HepG2 (cell line): ENCODE measurements at regions not wholly inside any gene's neighbourhood (a gene's known extent, or its start where the extent isn't known, plus 50 kb on each side); places are given as distances from the start of the nearest gene placed in this dataset.
A peak's percentile ranks its signal among the peaks of the same experiment; 100 is the strongest.

Experiments
- ATAC-seq: fragments of 200-7000 bp; cut with Tn5 transposase; 3 replicates; pipeline ENCODE4 v1.9.1; 2020; ENCODE audit warnings: mild to moderate bottlenecking, moderate library complexity
- BruUV-seq: library from RNA; stranded (reverse); fragments of 400-500 nt; replicated peaks from 2 replicates; lab custom pipeline; 2021; lab: Mats Ljungman, UMichigan
- CTCF ChIA-PET: fragments of 300-600 bp; formaldehyde crosslinking; extraction: SDS; loops from one replicate; lab custom pipeline; 2021; ENCODE audit warnings: low total read pairs, inconsistent platforms, low intra/inter-chr PET ratio; lab: Yijun Ruan, JAX
- POLR2A ChIA-PET: fragments of 350-600 bp; sonication (Branson Sonifier 250); formaldehyde crosslinking; loops from one replicate; lab custom pipeline; 2020; ENCODE audit warnings: antibody characterized with exemption, inconsistent platforms; lab: Yijun Ruan, JAX
- DNase-seq: peaks from one replicate; pipeline ENCODE4 v3.0.0-alpha.2; 2015; ENCODE audit warnings: low spot score
- FAIRE-seq: peaks from 3 replicates; lab custom pipeline; 2011; peaks lifted over from hg19 to GRCh38; lab: Jason Lieb, UNC
- H2AFZ ChIP-seq: one replicate; pipeline ENCODE4 v1.6.1; 2011; ENCODE audit warnings: low read length, inconsistent platforms
- H3K27ac ChIP-seq: fragments of 300-600 bp; 3 replicates; pipeline ENCODE4 v1.8.0; 2011; ENCODE audit warnings: mixed run types, mild to moderate bottlenecking, mixed read lengths, low read length, inconsistent platforms; ENCODE audit not compliant: insufficient read depth; ENCODE audit errors: extremely low read length
- H3K27me3 ChIP-seq, 2 experiments: fragments of 200-600 bp in 1 of 2; 2 replicates in 1 of 2; 3 replicates in 1 of 2; pipeline versions ENCODE4 v1.6.0 to v1.8.0; 2011; ENCODE audit warnings: low read length in 2 of 2, mild to moderate bottlenecking in 2 of 2, moderate library complexity in 2 of 2, inconsistent platforms in 1 of 2; ENCODE audit not compliant: insufficient read depth in 2 of 2, control insufficient read depth in 1 of 2
- H3K36me3 ChIP-seq, 2 experiments: fragments of 200-600 bp in 1 of 2; replicated peaks in 1 of 2; 2 replicates in 1 of 2; 3 replicates in 1 of 2; pipeline versions ENCODE4 v1.5.1 to v1.8.0; 2011; ENCODE audit warnings: low read length in 2 of 2, inconsistent platforms in 1 of 2; ENCODE audit not compliant: insufficient read depth in 2 of 2, control insufficient read depth in 1 of 2
- H3K4me1 ChIP-seq: 2 replicates; pipeline ENCODE4 v1.5.1; 2012; ENCODE audit warnings: low read length, inconsistent platforms; ENCODE audit not compliant: insufficient read depth
- H3K4me2 ChIP-seq: 2 replicates; pipeline ENCODE4 v1.6.0; 2011; ENCODE audit warnings: low read depth, low read length, inconsistent platforms
- H3K4me3 ChIP-seq, 3 experiments: fragments of 200-600 bp in 1 of 3; sonication (generic), shearing (Covaris generic) in 1 of 3; replicated peaks in 1 of 3; 2 replicates each; pipeline ENCODE4 v1.5.1; 2011 to 2016; ENCODE audit warnings: low read length in 3 of 3, inconsistent platforms in 2 of 3, low read depth in 2 of 3, mild to moderate bottlenecking in 2 of 3, control low read depth in 1 of 3, mixed read lengths in 1 of 3; ENCODE audit not compliant: insufficient read depth in 1 of 3
- H3K79me2 ChIP-seq: one replicate; pipeline ENCODE4 v1.6.1; 2011; ENCODE audit warnings: low read length, inconsistent platforms; ENCODE audit not compliant: insufficient read depth
- H3K9ac ChIP-seq: 2 replicates; pipeline ENCODE4 v1.6.0; 2011; ENCODE audit warnings: mild to moderate bottlenecking, low read depth, low read length, inconsistent platforms; ENCODE audit not compliant: insufficient read depth
- H3K9me3 ChIP-seq: 2 replicates; pipeline ENCODE4 v1.5.1; 2012; ENCODE audit warnings: mild to moderate bottlenecking, low read length
- H4K20me1 ChIP-seq: 2 replicates; pipeline ENCODE4 v1.6.0; 2011; ENCODE audit warnings: inconsistent platforms, mild to moderate bottlenecking, low read length, moderate library complexity; ENCODE audit not compliant: insufficient read depth
- GTF2F1 ChIP-seq: fragments of 150-350 bp; IDR thresholded peaks from 2 replicates; pipeline ENCODE4 v1.6.1; 2014; ENCODE audit warnings: low read length
- HNF4A ChIP-seq: sonication (generic); formaldehyde crosslinking; IDR thresholded peaks from 2 replicates; pipeline ENCODE4 v1.4.0; 2020; ENCODE audit warnings: missing genetic modification reagents
- ZBTB37 ChIP-seq: sonication (generic); formaldehyde crosslinking; IDR thresholded peaks from 2 replicates; pipeline ENCODE4 v1.4.0; 2020; ENCODE audit warnings: mild to moderate bottlenecking, missing genetic modification reagents
- ZBTB39 ChIP-seq: sonication (generic); formaldehyde crosslinking; IDR thresholded peaks from 2 replicates; pipeline ENCODE4 v1.5.0; 2020; ENCODE audit warnings: missing genetic modification reagents
- ZSCAN22 ChIP-seq: sonication (generic); formaldehyde crosslinking; IDR thresholded peaks from 2 replicates; pipeline ENCODE4 v1.4.0; 2020; ENCODE audit warnings: mild to moderate bottlenecking, missing genetic modification reagents
- WGBS: methylation state at CpG from one replicate; pipeline ENCODE4 v1.1.6; 2017; ENCODE audit warnings: low lambda C conversion rate; 5-methylcytosine and 5-hydroxymethylcytosine counted together
- in situ Hi-C: cut with HindIII; loops from 2 replicates; pipeline ENCODE4 v1.10.0; 2017; ENCODE audit warnings: low pct_unique_long_range_greater_than_20kb; ENCODE audit not compliant: extremely low pct_ligation_motif_present
- intact Hi-C: fragments of 100-400 bp; cut with micrococcal nuclease; formaldehyde crosslinking; loops from one replicate; pipeline ENCODE4 v1.10.0; 2022; ENCODE audit not compliant: unreplicated experiment

GRCh38 chr1:224057461-224058199, 56.3 kb upstream of the FBXO28 start:
- in situ Hi-C loops (no loop called here), intact Hi-C loops (no loop called here)
- Histone ChIP-seq H3K9me3 (no peaks in the 10 kb centered on the region), H4K20me1 (no peaks in the 10 kb centered on the region), H3K27me3 (no peaks in the 10 kb centered on the region; a peak in 1 of 5 replicates), H3K36me3 (no peaks in the 10 kb centered on the region), H3K4me1 (peaks cover 15% of the 10 kb centered on the region), H3K4me2 (peak overlapping the region; percentile 11; the same call in 1 of the 2 replicates), H3K79me2 (no peaks in the 10 kb centered on the region), H2AFZ (no peak overlapping the region), H3K4me3 (no peak overlapping the region), H3K27ac (no peak overlapping the region), H3K9ac (no peak overlapping the region)
- 16% methylated on average over 7 of the region's 7 CpGs for WGBS
- FAIRE-seq = no peak
- CTCF ChIA-PET = no interaction called here
- TF ChIP-seq ZBTB37 (CRISPR knock-in tag) = no peak
- TF ChIP-seq HNF4A (CRISPR knock-in tag) = peak; percentile 21; the same call in 1 of the 2 replicates
- no peak for TF ChIP-seq ZSCAN22 (CRISPR knock-in tag)
- TF ChIP-seq ZBTB39 (CRISPR knock-in tag) = no peak
- no peak for TF ChIP-seq GTF2F1
- no TSS peak for BruUV-seq
- POLR2A ChIA-PET = no interaction called here
- peak; percentile 81 for ATAC-seq
- DNase-seq = peak; percentile 15
